CD4-positive, alpha-beta T cell treated with Interleukin-4 for 4 hours (primary cell): ENCODE measurements at regions not wholly inside any gene's neighbourhood (a gene's known extent, or its start where the extent isn't known, plus 50 kb on each side); places are given as distances from the start of the nearest gene placed in this dataset.

ENCODE experiments used
- DNase-seq: peaks from one replicate; pipeline ENCODE4 v3.0.0-alpha.2; 2020

DNA sequence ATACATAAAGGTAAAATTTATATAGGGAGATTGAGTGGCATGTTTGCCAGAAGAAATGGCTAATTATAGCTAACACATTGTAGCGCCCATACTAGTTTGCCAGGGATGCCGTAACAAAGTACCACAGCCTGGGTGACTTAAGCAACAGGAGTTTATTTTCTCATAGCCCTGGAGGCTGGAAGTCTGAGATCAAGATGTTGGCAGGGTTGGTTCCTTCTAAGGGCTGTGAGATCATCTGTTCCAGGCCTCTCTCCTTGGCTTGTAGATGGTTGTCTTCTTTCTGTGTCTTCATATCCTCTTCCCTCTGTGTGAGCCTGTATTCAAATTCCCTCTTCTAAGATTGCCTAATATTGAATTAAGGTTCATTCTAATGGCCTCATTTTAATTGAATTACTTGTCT is 417.5 kb upstream of the OPRM1 start:
- DNase-seq = no peak

DNA sequence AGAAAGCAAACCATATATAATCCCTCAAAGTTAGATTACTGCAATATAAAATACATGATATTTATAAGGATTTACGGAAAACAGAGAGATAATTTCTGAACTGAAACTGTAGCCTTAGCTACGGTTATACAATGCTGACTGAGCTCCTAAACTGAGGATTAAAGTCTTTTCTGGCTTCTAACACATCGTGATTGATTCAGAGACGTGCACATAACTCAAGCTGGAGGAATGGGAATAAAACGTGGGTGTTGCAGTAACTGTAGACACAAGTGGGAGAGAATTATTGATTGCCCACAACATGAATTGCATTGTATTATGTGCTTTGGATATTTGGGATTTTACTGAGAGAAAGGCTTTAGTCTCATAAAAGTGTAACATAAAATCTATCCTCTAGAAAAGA is 418.0 kb upstream of the OPRM1 start:
- DNase-seq = no peak

DNA sequence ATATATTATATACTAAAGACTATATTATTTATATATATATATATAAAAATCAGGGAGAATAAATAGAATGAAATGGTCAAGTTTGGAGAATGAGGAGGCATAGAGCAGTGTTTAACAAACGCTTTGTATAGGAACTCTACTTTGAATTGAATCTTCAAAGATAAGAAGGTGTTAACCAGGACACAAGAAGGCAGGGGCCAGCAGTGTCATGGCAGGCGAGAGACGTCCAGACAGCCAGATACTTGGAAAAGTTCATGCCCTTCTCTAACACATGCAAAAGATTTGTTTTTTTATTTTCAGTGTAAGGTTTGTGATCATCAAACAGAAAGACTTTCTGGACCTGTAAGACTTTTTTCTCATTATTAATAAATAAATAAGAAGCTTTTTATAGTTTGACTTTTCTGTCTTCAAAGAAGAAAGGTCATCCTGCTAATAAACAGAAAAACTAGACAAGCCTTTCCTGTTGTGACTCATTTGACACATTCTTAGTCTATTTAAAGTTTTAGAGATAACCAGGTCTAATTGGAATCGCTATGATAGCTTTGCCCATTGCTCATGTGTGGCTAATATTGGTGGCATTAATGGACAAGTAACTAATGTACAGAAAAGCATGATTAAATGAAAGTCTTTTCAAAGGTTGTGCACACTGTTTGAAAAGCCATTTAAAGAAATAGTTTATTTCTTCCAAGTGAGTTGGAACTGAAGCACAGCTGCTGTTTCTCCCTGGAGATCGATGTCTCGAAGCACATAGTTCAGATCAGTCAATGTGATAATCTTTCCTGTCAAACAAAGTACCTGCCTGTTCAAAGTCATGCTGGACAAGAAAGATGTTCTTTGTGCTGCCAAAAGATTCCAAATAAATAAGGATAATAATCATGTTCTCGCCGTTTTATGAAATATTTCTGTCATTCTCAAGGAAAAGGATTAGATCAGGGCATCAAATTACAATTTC is 420.4 kb upstream of the OPRM1 start:
- no peak for DNase-seq

DNA sequence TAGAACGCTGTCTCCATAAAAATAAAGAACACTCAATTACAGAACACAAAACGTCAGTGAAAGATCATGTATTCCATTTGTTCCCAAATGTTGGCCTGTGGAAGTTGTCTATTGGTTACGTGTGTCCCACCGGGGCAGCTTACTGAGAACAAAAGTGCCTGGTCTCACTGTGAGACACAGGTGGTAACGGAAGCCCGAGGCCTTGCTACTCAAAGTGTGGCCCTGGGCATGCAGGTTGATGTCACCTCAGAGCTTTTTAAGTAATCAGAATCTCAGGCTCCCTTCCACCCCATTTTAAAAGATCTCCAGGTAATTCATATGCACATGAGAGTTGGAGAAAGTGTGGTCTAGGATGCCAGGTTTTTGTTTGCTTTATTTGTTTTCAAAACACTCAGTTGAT is 422.5 kb upstream of the OPRM1 start:
- no peak for DNase-seq

DNA sequence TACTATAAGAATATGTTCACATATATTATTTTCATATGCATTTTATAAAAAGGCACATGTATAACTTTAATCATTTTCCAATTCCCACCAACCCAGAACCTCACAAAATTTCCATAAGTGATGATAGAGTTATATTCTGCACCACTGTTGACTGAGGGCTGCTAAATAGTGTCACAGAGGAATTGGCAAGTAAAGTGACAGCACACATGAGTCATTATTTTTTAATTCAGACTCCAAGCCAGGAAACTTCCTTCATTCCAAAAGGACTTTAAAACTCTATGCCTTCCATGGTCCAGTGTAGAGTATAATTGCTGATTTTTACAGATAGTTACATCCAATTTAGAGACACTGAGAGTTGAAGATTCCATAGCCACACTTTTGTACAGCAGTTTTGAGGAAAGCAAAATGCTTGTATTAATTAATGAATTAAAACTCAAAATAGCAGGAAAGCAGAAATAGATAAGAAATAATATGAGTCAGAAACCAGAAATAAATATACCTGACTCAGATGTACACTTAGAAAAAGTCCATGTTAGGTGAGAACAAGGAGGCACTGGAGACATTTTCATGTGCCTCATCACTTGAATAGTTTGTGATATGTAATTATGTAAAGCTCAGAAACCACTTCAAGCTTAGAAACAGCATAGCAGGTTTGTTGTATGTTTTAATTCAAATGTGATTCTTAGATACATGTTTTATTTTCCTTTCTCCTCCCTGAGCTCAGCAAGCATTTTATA is 425.2 kb upstream of the OPRM1 start:
- no peak for DNase-seq

DNA sequence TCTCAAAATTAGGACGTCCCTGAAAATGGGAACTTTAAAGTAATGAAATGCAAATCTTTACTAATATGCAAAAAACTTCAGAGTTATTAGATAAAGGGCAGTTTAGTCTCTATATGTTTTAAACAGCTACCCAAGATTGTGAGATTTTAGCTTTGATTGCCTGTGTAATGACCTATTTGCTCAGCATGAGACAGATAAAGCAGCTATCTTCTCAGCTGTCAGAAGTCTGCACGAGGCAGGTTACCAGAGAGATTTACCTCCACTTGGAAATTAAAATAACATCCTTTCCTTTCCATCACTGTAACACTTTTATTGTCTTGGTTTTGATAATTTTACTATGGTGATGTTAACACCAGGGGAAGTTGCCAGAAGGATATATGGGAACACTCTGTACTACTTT is 436.6 kb upstream of the OPRM1 start:
- DNase-seq = no peak

DNA sequence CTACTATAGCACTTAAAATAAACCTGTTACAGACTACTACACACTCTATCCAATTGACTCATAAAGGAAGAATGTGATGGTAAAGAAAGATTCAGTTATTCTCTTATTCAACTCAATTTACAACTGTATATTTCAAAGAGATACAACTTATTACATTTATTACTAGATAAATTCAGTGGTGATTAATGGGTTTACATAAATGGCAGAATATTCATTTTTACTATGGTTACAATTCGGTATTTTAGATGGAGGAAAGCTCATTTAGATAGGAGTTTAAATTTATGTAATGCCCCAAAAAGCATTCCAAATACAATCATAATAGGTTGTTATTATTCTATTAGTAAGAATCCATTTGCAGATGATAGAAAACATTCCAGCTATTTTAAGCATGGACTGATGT is 439.1 kb upstream of the OPRM1 start:
- DNase-seq = no peak

DNA sequence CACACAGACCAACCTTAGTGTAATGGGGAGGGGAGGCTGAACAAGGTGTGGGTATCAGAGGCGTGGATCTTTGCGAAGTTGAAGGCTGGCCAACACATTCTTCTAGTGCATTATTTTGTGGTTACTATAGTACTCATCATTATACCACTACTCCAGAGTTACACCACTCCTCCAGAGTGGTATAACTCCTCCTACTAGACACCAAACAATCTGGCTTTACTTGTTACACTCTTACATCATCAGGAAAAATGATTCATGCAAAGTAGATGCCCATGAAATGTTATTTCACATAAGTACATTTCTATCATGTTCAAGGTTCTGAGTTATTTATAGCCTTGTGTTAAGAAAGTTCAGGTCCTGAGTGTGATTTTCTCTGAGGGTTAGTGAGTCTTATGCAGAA is 443.1 kb upstream of the OPRM1 start:
- DNase-seq = no peak

DNA sequence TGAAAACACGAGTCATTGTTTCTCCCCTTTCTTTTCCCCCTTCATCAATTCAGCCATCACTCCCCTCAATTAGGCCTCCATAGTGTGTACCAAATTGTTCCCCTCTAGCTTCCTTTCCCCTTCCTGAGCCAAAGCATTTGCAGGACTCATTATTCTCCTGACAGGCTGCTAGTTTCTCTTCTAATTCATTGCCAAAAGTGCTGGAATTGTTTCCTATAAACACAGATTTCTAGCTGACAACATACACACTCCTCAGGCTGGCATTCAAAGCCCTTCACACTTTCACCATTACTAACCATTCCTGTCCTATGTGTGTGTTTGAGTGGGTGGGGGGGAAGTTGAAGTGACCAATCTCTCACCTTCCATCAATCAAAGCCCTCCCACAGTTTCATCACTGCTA is 444.2 kb upstream of the OPRM1 start:
- no peak for DNase-seq

DNA sequence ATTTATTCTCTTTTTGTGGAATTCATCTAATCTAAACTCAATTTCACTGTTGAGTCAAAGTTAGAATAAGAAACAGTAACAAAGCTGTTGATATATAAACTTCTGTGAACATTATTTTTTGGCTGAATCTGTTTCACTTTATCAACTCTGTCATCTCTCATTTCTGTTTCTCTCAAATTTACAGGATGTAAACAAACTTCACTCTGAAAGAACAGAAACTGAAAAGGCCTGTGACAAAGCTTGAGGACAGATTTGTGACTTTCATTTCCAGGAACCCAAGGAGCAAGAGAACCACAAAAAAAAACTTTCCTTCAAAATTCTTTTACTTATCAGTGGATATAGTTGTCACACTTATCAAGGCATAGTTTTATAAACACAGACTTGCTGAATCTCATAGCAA is 447.9 kb upstream of the OPRM1 start:
- no peak for DNase-seq

DNA sequence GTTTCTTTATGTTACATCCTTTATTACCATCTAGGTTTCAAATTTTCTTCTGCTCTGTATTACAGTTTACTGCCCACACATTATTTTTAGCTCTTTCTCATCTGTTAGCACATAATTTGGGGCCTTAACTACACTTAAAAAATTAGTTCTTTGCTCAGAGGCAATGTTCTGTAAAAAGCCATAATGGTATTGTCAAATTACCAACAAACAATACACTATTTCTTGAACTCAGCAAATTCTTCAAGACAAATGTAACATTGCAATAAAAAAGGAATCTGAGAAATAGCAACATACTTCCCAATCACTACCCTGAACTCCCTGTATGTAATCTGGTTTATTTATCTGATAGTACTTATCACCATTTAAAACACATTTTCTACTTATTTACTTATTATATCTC is 448.6 kb upstream of the OPRM1 start:
- no peak for DNase-seq

DNA sequence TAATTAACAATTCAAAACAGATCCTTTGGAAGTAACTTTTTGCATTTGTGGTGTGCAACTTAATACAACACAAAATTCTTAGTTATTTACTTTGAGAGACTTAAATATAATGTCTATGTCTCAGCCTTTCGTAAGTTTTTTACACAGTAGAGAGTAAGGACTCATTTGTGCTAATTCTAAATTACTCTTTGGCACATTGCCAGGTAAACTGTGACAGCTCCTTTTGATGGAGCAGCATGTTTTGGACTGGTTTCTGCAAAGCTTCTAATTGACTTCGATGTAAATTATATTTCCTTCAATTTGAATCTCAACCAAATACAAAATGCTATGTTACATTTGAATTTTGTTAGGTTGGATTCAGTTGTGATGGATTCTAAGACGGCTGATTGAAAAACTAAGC is 450.7 kb upstream of the OPRM1 start:
- no peak for DNase-seq

DNA sequence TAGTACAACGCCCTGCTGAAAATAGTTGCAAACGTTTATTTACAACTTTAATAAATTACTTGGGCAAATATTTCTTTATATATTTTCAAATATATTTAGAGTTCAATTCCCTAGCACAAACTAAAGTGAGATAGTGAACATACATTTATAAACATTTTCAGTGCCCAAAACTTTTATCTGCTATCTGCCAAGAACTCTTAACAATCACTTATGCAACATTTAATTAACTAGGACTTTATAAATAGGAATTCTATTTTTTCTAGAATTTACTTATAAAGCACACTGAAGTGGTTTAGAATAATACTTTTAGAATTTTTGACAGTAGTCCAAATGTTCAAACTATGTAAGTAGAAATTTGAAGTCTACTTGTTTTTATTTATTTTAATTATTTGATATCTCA is 452.6 kb upstream of the RGS17 start:
- DNase-seq = no peak

DNA sequence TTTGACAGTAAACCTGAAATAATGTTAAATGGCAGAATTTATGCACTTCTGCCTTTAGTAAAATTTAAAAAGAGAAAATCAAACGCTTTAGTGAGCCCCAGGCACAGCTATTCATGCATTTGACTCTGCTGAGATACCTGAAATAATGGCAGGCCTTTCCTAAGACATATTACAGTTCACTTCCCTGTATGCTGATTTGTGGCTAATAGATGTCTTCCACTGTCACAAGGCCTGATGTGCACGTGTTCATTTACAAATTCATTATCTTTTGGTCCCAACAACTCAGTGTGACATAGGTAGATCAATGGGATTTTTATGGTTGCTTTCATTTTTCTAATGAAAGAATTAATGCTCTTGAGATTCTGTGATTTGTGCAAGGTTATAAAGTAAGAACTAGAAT is 449.7 kb upstream of the RGS17 start:
- DNase-seq = no peak

DNA sequence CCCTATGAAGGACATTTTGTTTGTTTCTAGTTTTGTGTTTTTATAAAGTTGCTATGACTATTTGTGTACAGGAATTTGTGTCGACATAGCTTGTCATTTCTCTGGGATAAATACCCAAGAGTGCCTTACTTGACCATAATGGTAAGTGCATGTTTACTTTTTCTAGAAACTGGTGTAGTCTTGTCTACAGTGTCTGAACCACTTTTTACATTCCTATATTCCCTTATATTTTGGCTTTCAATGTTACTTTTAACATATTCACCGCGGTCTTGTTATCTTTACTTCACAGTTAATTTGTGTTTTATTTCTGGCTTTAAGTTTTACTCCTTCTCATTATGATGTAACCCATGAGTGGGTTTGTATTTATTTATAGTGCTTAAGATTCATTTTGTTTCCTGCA is 444.4 kb upstream of the RGS17 start:
- no peak for DNase-seq

DNA sequence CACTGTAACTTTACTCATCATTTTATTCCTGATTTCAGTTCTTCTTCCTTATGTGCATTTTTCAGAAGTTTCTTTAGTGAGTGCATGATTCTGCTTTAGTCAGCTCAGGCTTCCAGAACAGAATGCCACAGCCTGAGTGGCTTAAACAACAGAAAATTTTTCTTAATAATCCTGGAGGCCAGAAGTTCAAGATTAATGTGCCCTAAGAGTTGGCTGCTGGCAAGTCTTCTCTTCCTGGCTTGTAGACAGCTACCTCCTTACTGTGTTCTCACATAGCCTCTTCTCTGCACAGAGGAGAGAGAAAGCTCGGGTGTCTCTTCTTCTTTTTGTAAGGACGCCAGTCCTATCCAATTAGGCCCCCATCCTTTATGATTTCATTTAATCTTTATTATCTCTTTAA is 443.1 kb upstream of the RGS17 start:
- DNase-seq = no peak

DNA sequence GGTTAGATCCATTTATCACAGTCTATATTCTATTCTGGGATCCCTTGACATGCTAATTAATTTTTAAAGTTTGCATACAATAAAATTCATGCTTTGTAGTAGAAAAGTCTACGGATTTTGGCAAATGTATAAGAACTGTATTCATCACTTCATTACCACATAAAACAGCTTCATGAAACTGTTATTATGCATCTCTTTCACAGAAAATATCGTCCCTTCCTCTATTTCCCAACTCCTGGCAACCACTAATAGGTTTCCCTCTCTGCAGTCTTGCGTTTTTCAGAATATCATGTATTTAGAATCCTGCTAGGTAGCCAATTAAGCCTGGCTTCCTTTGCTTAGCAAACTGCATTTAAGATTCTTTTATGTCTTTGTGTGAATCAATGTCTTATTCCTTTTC is 441.3 kb upstream of the RGS17 start:
- no peak for DNase-seq

DNA sequence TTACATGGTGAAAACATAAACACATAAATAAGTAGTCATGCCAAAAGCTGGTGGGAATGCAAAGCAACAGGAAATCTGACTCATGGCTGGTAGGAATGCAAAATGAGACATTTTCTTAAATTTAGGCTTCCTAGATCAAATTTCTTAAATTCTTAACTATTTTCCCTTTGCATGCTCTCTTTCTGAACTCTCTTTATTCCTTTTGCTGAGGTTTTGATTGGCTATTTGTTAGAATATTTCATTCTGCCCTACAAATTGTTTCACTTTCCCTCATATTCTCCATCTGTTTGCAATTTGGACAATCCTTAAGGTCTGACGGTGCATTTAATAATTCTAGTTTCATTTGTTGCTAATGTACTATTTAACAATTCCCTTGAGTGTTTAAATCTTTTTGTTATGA is 437.5 kb upstream of the RGS17 start:
- no peak for DNase-seq

DNA sequence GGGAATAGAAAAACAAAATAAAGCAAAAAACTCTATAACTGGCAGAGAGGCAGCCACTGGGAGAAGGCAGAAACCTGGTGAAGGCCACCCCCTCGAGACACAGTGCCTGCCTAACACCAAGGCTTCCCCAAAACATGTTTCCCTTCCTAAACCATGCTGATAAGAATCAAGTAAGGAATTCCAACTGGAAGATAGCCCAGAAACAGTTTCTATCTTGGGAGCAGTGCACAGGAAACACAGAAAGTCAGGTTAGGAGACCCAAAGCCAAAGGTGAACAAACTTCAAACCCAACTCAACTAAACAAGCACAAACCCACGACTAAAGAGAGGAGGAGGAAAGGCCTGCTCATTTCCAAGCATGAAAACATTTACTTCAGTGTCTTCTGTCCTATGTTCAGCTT is 433.7 kb upstream of the RGS17 start:
- no peak for DNase-seq

DNA sequence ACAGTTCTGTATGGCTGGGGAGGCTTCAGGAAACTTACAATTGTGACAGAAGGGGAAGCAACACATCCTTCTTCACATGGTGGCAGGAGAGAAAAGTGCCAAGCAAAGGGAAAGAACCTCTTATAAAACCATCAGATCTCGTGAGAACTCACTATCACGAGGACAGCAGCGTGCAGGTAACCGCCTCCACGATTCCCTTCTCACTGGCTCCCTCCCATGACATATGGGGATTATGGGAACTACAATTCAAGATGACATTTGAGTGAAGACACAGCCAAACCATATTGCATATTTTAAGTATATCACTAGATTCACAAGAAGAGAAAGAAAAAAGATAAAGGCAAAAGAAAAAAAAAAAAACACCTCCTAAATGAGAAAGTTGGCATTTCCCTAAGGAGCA is 431.9 kb upstream of the RGS17 start:
- no peak for DNase-seq

DNA sequence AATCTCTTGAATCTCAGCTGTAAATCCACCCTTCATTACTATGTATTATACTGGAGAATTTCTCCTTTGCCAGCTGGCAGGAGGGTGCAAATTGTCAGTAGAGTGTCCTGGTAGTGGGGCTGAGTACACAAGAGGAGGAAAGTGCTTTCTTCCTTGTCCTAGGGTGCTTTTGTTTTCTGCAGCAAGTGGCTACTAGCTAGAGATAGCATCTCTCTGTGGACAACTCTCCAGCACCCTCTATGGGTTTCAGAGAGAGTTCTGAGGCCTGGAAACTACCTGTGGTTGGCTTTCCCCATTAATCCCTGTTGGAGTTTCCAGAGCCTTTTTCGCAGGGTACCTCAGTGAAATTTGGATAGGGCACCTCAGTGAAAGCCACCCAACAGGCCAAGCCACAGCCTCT is 422.5 kb upstream of the RGS17 start:
- no peak for DNase-seq

DNA sequence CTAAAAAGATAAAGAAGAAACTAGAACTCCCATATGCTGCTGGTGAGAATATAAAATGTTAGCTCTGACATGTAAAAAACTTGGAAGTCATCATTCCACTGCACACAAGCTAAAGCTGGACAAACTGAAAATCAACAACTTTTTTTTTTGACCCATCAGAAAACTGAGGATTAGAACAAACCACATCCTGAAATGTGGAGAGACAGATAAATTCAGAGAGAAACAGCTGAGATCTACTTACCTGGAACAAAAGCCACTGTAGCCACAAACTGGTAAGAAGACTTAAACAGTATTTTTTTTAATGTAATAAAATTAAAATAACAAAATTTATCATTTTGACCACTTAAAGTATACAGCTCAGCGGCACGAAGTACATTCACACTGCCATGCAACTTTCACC is 408.5 kb upstream of the RGS17 start:
- DNase-seq = no peak

DNA sequence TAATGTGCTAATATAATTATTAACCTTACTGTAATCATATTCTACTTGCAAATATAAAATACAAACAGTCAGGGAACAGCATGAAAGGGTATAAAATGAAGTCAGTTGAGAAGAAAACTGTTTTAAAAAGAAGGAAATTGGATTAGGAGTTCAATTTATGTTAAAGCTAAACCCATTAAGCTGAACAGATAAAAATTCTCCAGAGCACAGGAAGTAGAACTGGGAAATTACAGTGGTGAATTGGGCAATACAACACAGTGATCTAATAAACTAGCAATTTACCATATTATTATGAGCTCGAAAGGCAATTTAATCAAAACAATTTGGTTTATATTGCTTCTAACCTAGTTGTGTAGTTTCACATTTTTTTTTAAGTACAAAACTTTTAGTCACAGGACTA is 407.4 kb upstream of the RGS17 start:
- DNase-seq = no peak

DNA sequence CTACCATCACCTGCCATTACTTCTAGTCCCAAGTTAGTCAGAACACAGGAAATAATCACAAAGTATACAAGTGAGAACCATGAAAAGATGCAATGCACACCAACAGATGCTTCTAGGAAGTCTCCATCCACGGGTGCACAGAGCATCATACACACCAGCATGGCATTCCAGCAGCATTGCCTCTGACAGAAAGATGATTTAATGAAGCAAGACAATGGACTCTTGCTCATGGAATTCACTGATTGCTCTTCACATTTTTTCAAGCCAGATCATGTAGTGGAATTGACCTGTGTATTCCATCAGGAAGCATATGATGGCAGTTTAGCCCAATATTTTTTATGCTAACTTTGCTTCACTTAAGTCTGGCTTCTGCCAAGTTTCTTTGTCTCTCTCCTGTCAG is 406.3 kb upstream of the RGS17 start:
- no peak for DNase-seq

DNA sequence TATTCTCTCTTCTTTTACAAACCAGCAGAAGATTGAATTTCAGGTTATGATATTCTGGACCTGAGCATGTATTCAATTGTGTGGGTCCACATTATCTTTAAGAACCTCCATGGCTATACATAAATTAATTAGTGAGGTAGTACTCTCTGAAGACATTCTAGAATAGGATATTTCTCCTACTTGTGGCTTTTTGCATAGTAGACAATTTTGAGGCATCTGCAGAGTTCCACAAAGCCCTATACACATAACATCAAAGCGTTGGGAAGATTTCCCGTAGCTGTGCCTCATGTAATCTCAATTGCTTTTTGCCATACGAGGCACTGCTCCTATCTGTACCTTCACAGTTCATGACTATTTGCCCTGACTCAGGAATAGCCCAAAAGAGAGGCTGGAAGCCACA is 395.4 kb upstream of the RGS17 start:
- no peak for DNase-seq
